Ishikawa (cell line): ENCODE measurements at regions not wholly inside any gene's neighbourhood (a gene's known extent, or its start where the extent isn't known, plus 50 kb on each side); places are given as distances from the start of the nearest gene placed in this dataset.

Source experiments
- FOXM1 ChIP-seq: IDR thresholded peaks from 2 replicates; pipeline ENCODE4 v1.6.1; 2012; ENCODE audit warnings: low read depth, borderline replicate concordance
- MAX ChIP-seq: IDR thresholded peaks from 2 replicates; pipeline ENCODE4 v1.6.1; 2012
- REST ChIP-seq: IDR thresholded peaks from 2 replicates; pipeline ENCODE4 v1.6.1; 2012; ENCODE audit warnings: low read depth, mild to moderate bottlenecking
- TAF1 ChIP-seq: IDR thresholded peaks from 2 replicates; pipeline ENCODE4 v1.6.1; 2012; ENCODE audit warnings: low read depth, mild to moderate bottlenecking
- TCF12 ChIP-seq: IDR thresholded peaks from 2 replicates; pipeline ENCODE4 v1.6.1; 2012; ENCODE audit warnings: low read depth

- no peak for TF ChIP-seq FOXM1
- no peak for TF ChIP-seq REST
- no peak for TF ChIP-seq TAF1
- TF ChIP-seq MAX, result no peak
- no peak for TF ChIP-seq TCF12
Observed at GRCh38 chr10:29698773-29699490, 64.2 kb upstream of the SVIL start.
